ENCODE measurements at regions not wholly inside any gene's neighbourhood (a gene's known extent, or its start where the extent isn't known, plus 50 kb on each side); places are given as distances from the start of the nearest gene placed in this dataset.

DNA sequence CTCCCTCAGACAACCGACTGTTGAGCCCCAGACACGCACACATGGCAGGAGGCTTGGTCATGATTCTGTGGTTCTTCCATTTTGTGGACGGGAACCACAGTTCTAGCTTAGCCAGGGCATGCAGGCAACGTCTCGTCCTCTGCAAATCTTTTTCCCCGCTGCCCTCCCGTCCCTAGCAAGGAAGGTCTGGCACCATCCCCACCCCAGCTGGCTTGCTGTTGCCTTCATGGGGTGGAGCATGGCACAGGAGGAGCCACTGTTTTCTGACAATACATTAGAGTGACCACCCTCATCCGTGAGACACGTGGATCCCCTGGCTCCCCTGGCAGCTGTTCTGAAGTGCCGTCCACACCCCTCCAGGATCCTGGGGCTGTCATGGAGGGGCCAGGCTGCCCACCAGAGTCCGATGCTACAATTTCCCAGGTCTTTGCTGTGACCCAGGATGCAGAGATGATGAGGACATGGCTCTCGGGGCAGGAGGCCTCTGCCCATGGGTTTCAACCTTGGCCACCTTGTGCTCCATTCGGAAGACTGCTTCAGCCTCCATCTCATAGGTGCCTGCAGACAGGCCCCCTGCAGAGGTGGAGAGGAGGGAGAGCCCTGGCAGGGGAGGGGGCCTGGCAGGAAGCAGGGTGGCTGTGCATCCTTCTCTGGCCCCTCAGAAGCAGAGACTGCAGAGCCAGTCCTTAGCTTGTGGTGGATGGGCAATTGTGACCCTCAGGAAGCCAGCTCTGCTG, 233.6 kb downstream of the GLRX3 start:
- DNase-seq (ENCODE audit: low read depth in 4 of 4, low spot score in 1 of 4): no peak

DNA sequence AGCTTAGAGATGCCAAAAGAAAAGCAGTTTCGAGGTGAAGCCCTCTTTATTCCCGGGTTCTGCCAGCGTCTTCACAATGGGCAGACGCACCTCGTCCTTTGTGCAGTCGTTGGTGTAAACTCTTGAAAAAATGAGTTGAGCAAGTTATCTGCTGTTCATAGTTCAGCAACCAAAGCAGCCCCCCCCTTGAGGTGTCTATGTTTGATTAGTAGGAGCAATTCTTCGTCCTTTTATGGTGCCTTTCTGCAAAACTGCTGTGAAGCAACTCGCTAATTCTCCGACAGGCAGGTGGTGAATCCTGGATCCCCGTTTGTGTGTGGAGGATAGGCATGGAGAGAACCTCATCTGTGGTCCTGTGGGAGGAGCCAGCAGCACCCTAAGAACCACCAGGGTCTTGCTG, 234.5 kb downstream of the GLRX3 start:
- DNase-seq (ENCODE audit: low read depth in 4 of 4, low spot score in 1 of 4): no peak

DNA sequence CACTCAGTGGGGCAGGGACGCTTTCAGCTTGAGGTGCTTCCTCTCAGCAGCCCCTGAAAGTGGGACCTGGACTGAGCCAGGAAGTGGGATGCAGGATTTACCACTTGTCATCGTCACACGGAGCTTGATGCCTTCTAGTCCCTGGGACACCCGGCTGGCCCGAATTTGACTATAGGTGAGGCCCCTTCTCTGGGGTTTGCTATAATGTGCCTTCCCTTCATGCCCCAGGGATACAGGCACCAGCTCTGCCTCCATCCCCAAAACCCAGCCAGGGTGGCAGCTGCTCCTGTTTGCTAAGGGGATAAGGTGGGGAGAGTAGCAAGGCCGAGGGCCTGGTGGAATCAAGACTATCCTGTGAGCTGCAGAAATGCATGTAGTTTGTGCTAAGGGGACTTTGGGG, 235.0 kb downstream of the GLRX3 start:
- DNase-seq (ENCODE audit: low read depth in 4 of 4, low spot score in 1 of 4): no peak

DNA sequence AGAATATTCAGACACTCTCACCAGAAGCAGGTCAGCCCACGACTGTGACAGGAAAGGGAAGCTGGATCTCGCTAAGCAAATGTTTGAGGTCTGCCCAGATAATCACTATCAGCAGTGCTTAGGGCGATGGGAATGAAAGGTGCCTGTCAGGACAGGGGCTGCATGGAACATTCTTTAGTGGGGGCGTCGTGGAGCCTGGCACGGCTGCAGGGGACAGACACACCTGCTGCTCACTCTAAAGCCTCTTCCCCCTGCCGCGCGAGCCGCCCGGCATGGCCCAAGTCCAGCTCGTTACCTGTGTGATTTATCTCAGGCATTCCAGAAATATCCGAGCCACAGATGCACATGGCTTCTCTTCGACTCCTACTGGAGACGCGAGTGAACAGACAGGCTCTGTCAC, 235.5 kb downstream of the GLRX3 start:
- no peak for DNase-seq (ENCODE audit: low read depth in 4 of 4, low spot score in 1 of 4)

DNA sequence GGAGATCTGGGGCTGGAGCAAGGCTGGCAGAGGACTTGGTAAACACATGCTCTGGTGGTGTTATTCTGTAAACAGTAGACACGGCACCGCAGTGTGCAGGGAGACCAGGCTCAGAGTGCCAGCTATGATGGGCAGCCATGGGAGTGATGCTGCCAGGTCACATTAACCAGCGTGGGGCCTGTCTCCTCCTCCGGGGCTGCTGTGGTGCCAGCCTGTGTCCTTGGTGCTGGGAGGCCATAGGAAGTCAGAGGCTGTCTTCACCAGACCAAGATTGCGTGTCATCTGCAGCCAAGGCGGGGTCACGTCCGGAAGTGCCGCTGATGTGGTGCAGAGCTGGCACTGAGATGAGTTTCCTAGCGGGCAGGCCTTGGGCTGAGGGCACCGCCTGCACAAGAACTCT, 236.0 kb downstream of the GLRX3 start:
- DNase-seq (ENCODE audit: low read depth in 4 of 4, low spot score in 1 of 4): no peak

DNA sequence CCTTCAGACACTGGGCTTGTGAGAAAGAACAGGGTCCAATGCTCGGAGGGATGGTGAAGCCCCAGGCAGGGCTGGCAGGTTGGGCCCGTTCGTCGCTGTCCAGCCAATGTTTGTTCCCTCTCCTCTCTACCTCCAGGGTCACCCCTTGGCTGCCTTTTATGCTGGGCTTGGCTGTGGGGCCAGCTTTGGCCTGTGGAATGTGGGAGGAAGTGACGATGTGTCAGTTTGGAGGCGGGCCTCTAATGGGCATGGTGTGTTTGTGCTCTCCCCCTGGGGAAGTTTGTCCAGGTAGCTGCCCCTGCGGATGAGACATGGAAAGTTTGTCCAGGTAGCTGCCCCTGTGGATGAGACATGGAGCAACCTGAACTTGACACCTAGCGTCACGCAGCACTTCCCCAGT, 236.7 kb downstream of the GLRX3 start:
- no peak for DNase-seq (ENCODE audit: low read depth in 4 of 4, low spot score in 1 of 4)

DNA sequence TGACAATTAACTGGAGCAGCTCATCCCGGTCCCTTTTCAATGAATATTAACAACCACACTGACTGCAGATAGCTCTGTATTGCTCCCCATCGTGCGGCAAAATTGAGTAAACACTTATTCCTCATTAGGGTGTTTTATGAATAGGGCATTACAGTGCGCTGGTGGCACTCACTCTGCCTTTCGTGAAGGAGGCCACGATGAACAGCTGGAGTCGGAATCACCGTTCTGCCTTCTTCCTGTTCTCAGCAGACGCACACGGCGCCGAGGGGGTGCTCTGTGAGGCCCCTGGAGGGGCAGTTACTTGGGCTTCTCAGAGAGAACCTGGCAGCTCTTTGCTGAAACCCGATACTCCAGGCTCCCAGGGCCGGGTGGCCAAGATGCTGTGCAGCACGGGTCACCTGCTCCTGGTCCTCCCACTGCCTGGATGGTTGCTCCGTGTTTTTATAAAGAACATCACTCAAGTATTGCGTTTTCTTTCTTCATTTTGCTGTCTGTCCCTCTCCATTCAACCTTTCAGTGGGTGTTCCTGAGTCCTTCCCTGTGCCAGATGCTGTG, 241.9 kb downstream of the GLRX3 start:
- DNase-seq (ENCODE audit: low read depth in 4 of 4, low spot score in 1 of 4): no peak

DNA sequence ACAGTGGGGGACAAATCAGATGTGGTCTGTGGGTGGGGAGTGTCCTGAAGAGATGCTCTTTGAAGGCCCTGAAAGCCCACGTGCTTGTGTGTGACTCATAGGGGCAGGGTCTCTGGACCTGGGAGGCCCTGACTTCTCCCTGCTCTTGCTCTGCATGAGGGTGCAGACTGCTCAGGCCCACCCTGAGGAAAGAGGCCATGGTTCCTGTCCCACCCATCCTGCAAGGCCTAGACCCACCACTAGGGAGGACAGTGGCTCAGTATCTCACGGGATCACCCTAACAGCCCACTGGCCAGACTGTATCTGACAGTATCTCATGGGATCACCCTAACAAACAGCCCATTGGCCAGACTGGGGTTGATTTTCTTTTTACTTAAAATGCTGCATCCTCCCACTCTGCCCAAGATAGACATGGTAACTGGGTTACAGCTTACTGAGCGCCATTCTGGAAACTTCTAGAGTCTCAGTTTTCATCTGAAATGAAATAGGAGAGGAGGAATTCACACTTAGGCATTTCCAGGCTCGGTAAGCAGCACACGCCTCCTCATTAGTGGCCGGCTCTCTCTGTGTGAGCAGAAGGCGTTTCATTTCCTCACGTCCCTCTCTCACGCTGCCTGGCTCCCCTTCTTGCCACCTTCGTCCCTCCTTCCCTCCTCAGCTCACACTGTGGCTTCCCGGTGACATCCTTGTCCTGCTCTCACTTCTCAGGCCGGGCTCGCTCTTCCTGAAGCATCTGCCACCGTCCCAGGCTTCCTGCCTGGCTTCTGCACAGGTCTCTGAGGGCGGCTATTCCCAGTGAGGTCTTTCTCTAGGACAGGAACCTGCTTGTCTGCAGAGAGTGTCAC, 242.6 kb downstream of the GLRX3 start:
- no peak for DNase-seq (ENCODE audit: low read depth in 4 of 4, low spot score in 1 of 4)

DNA sequence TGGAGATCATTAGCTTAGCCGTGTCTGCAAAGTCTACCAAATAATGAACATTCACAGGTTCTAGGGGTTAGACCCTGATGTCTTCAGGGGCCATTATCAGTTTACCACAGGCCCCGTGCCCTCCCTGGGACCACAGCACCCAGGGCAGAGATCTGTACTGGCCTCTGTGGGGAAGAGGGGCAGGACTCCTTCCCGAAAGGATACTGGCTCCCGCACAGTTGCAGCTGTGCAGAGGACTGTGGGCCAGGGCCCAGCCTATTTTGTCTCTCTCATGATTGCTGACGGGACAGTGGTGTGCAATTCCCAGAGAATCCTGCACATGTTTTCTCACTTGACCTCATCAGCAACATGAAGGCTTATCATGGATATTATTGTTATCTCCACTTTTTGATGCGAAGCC, 243.9 kb downstream of the GLRX3 start:
- DNase-seq (ENCODE audit: low read depth in 4 of 4, low spot score in 1 of 4): no peak

DNA sequence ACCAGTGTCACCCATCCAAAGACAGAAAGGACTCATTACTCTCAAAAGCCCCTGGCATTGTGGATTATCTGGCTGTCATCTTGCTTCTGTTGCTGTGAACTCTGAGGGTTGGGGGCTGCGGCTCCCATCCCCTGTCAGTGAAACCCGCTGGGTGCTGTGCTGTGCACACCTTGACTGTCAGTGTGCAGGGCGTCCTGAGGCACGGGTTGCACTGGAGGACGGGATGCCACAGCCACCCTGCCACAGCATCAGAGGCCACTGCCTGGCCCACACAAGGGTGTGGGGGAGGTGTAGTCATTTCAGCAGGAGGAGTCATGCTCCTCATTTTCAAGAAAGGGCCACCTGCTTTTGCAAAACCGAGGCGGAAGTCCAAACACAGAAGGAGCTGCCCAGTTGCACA, 245.8 kb downstream of the GLRX3 start:
- DNase-seq (ENCODE audit: low read depth in 4 of 4, low spot score in 1 of 4): no peak

DNA sequence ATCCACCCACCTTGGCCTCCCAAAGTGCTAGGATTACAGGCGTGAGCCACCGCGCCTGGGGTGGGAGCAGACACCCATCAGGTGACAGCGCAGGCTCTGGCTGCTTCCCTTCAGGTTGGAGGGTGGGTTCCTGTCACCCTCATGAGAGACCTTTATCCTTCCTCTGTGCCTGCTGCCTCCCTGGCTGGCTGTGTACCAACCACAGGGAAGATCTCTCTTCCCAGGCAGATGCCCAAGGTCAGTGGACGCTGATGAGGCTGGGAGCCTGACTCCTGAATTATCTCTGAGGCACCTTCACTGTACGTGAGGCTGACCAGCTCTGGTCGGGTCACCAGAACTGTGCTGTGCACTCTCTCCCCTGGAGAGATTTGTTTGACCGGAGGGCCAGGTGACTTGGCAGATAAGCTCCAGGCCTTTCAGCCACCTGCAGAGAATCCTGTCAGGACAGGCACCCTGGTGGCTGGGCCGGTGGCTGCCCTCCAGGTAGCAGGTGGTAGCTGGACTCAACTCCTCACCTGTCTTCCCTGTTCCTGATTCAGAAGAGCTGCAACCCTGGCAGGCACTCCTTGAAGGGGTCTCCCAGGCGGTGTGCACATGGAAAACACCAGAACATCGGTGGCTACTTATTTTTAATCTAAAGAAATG, 251.9 kb downstream of the GLRX3 start:
- no peak for DNase-seq (ENCODE audit: low read depth in 4 of 4, low spot score in 1 of 4)

DNA sequence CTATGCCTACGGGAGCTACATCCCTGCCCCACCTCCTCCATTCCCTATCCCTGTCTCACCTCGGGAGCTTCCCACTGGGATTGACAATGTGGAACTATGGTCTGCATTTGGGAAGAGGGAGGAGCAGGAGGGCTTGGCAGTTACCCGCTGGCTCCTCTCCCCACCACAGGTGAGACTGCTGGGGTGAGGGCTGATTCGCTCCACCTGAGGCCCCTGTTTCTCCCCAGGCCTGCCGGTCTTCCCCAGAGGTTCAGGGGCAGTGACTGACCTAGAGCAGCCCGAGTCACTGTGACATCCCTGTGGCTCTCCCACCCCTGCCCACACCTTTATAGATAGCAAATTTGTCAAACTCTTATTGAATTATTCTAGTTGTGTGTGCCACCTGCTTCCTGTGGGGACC, 252.6 kb downstream of the GLRX3 start:
- no peak for DNase-seq (ENCODE audit: low read depth in 4 of 4, low spot score in 1 of 4)

DNA sequence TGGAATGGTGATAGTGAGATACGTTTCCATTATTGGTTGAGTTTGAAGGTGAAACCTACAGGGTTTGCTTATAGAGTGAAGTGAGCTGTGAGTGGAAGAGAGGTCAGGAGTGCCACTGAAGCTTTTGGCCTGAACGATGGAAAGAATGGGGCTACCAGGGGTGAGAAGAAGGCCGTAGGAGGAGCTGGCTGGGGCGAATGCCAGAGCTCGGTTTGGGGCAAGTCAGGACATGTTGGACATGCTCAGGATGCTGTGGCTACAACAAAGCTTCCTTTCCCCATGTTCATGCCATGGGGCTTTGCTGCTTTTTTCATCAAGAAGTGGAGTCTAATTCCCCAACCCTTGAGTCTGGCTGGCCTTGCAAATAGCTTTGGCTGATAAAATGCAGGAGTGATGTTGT, 253.7 kb downstream of the GLRX3 start:
- no peak for DNase-seq (ENCODE audit: low read depth in 4 of 4, low spot score in 1 of 4)

DNA sequence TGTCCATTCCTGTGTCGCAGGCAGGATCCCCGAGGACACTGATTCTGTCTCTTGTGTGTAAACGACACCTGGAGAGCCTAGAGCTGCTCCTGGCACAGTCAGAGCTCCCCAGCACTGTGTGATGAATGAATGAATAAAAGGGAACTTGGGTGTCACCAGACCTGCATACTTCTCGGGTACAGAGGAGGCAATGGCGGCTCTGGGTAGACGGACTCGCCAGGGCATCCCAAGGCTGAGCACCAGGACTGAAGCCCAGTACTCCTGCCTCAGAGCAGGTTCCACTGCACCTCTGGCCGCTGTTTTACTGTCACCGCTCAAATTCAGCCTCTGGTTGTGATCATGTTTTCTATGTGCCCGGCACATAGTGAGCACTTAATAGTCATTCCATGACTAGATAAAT, 255.8 kb downstream of the GLRX3 start:
- DNase-seq (ENCODE audit: low read depth in 4 of 4, low spot score in 1 of 4): no peak

DNA sequence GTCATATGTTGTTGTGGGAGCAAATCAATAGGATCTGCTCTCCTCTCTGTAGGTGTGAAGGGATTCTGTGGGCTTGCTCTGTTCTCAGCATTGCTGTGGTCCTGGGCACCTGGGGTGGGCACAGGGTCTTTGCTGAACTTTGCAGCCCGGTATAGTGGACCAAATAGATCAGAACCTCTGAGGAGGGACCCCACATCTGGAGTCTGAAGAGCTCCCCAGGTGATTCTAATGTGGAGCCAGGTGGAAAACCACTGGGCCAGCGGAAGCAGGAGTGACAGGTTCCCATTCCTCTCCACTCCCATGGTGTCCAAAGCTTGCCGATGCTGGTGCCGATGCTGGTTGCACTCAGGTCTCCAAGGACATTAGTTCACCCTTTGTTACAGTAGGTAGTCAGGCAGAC, 257.2 kb downstream of the GLRX3 start:
- no peak for DNase-seq (ENCODE audit: low read depth in 4 of 4, low spot score in 1 of 4)

DNA sequence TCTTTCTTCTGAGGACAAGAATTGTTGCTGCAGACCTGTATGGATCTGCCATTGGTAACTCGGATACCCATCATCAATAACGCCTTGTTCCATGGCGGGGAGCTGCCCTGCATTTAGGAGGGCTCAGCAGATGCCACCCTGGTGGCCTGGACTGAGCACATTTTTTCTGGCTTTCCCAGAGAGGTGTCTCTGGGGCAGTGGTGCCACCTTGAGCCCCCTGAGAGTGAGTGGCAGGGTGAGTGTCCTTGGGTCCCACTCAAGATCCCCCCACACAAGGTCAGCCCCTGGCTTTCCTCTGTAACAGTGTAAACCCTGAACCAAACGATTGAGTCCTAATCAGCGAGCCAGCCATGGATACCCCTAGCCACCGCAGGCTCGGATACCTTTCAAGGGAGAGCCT, 258.6 kb downstream of the GLRX3 start:
- DNase-seq (ENCODE audit: low read depth in 4 of 4, low spot score in 1 of 4): no peak

DNA sequence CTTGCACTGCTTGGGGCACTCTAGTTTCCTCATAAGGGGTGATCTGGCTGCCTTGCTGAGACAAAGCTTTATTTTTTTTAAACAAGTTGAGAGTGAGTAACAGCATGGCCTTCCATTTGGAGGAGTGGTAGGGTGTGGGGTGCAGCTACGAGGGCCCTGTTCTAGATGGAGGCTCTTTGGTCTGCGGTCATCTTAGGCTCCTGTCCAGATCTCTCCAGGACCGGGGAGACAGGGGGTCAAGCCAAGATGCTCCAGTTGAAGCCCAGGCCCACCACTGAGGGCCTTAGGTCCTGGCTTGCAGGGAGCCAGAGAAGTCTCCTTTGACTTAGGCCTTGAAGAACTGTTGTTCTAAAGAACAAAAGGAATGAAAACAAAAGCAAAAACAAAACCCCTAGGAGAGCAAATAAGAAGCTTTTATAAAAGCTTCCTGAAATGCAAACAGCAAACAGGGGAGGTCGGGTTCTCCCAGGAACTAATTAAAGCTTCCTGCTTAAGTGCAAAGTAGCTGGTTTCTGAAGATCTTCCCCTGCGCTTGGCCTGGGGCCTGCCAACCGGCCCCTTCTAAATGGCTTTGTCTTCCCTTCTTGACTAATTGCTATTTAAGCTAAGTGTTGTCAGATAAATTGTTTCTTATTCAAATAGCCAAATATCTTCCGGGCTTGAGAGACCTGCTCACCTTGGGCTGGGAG, 259.2 kb downstream of the GLRX3 start:
- no peak for DNase-seq (ENCODE audit: low read depth in 4 of 4, low spot score in 1 of 4)

DNA sequence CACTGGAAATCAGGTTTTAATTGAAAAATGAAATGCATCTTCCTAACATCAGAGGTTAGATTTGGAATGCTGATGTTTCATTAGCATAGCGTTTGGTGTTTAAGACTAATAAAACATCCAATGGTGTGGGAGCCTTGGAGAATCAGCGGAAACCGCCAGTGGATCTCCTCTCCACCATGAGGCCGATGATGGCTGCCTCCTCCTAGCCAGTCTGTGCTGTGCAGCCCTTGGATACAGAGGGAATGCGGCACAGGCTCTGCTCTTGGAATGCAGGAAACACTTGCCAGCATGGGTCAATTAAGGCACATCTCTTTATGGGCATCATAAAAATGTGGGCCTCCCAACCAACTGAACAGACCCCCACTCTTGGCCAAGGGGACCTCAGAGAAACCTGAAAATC, 259.9 kb downstream of the GLRX3 start:
- DNase-seq (ENCODE audit: low read depth in 4 of 4, low spot score in 1 of 4): no peak

DNA sequence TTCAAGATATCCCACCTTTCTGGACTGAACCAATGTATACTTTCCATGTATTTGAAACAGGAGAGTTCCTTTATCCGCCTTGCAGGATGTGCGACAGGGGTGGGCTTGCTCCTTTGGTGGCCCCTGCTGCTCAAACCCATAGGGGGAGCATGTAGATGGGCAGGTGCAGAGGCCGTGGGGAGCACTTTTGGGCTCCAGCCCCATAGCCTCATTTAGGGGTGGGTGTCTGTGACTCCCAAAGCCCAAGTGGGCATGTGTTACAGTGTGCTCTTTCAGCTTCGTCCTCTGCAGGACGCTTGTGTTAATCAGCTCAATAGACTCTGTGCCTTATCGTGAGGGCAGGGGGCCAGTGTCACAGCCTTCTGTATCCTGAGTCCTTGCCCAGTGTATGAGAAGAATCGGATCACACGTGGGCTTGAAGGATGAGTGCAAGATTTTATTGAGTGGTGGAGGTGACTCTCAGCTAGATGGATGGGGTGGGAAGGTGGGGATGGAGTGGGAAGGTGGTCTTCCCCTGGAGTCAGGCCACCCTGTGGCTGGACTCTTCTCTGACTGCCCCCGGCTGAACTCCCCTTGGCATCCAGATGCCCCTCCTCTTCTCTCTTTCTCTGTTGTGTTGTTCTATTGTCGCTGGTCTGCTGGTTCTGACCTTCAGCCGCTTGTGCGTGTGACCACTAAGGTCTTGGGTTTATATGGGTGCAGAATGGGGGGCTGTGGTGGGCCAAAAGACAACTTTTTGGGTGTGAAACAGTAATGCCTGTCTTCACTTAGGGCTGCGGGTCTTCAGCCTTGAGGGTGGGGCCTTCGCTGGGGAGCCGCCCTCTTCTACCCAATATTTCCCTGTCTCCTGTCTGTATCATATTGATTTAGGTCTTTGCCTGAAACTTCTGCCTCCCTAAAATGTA, 262.2 kb downstream of the GLRX3 start:
- DNase-seq (ENCODE audit: low read depth in 4 of 4, low spot score in 1 of 4): no peak

DNA sequence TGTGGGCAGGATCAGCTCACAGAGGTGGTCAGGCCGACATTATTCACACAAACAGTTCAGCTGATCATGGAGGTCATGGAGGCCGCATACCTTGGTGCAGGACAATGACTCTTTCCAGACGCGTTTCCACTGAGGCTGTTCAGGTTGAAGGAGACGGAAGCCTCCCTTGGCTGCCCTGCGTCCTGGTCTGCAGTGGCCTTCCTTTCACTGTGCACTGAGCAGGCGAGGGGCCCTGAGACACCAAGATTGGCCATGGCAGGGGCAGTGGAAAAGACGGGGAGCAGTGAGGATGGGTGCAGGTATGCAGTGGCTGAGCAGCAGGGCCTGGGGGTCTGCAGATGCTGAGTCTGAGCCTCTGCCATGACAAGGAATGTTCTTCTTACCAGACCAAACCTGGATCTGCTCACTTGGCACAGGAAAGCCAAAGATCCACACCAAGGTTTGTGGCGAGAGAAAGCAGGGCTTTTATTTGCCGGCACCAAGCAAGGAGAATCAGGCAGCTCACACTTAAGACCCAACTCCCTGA, 263.3 kb downstream of the GLRX3 start:
- DNase-seq (ENCODE audit: low read depth in 4 of 4, low spot score in 1 of 4): no peak

Measured in stimulated activated CD4-positive, alpha-beta T cell treated with anti-CD3 and anti-CD28 coated beads, Interleukin-1b, Interleukin-23, amount 100 ng/mL, for 24 hours (primary cell).